ENCODE measurements at regions not wholly inside any gene's neighbourhood (a gene's known extent, or its start where the extent isn't known, plus 50 kb on each side); places are given as distances from the start of the nearest gene placed in this dataset.
A peak's percentile ranks its signal among the peaks of the same experiment; 100 is the strongest.

- Histone ChIP-seq H3K9me3 (no peaks in the 10 kb centered on the region), H3K4me1 (peaks cover 0 to 12% (median 7%) of the 10 kb centered on the region in 3 donors), H3K27me3 (no peaks in the 10 kb centered on the region), H3K27ac (no peak overlapping the region), H3K4me3 (no peak overlapping the region), H3K36me3 (no peaks in the 10 kb centered on the region)
- intact Hi-C loops (cut with DNase I) = no loop called here
- no peak for FAIRE-seq
- 92 to 94% methylated on average over 6 of the region's 6 CpGs for WGBS, 2 donors
- DNase-seq = peak in 1 of 6 donors; percentile 17
- TF ChIP-seq, protein P1, sequence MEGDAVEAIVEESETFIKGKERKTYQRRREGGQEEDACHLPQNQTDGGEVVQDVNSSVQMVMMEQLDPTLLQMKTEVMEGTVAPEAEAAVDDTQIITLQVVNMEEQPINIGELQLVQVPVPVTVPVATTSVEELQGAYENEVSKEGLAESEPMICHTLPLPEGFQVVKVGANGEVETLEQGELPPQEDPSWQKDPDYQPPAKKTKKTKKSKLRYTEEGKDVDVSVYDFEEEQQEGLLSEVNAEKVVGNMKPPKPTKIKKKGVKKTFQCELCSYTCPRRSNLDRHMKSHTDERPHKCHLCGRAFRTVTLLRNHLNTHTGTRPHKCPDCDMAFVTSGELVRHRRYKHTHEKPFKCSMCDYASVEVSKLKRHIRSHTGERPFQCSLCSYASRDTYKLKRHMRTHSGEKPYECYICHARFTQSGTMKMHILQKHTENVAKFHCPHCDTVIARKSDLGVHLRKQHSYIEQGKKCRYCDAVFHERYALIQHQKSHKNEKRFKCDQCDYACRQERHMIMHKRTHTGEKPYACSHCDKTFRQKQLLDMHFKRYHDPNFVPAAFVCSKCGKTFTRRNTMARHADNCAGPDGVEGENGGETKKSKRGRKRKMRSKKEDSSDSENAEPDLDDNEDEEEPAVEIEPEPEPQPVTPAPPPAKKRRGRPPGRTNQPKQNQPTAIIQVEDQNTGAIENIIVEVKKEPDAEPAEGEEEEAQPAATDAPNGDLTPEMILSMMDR (IDR thresholded peaks at IDR 0.05) = no peak
- ATAC-seq = no peak
Measured at GRCh38 chr6:104017410-104018381, 842.0 kb downstream of the HACE1 start.

- FAIRE-seq (no peak), DNase-seq (no peak), ATAC-seq (peak; percentile 64 to 80 (median 72))
- WGBS, 2 donors = 23 to 24% methylated on average over 2 of the region's 2 CpGs
- Histone ChIP-seq H3K27me3 (no peaks in the 10 kb centered on the region), H3K36me3 (no peaks in the 10 kb centered on the region), H3K27ac (no peak overlapping the region), H3K4me1 (peaks cover 0 to 12% (median 7%) of the 10 kb centered on the region in 3 donors), H3K4me3 (no peak overlapping the region), H3K9me3 (no peaks in the 10 kb centered on the region)
- TF ChIP-seq, protein P1 (IDR thresholded peaks at IDR 0.05) = no peak
- intact Hi-C loops (cut with DNase I) = no loop called here
Measured at GRCh38 chr6:104014163-104014959, 845.4 kb downstream of the HACE1 start.

DNA sequence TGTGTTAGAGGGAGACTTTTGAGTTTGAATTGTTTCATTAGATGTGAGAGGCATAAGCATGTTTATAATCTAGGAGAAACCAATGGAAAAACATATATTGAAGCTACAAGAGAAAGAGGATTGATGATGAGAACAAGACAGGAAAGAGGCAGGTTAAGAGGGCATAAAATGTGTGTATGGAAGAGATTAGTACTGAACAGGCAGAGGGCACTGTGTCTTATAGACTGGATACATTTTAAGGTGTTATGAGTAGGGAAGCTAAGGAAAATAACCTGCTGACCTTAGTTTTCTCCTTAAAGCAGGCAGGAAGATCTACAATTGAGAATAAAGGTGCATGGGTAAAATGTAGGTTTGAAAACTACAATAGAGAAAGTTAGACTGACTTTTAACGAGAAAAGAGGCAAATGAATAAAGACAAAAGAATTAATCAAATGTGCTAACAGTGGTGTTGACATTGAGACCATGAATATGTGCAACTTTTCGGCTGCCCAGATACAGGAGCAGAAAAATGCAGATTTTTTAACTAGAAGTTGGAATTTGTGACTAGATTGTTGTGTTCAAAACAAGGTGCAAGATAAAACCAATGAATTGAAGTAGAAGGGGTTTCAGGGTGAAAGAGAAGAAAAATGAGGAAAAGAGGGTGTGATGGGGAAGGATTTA is 846.3 kb downstream of the HACE1 start:
- DNase-seq (no peak), ATAC-seq (no peak), FAIRE-seq (no peak)
- intact Hi-C loops (cut with DNase I) = no loop called here
- no peaks in the 10 kb centered on the region for H3K9me3 ChIP-seq
- 38 to 60% methylated on average over 2 of the region's 2 CpGs for WGBS, 2 donors
- H3K27ac ChIP-seq = no peak overlapping the region
- TF ChIP-seq, protein P1 (IDR thresholded peaks at IDR 0.05) = no peak
- peaks cover 0 to 12% (median 7%) of the 10 kb centered on the region in 3 donors for H3K4me1 ChIP-seq
- H3K27me3 ChIP-seq = no peaks in the 10 kb centered on the region
- no peaks in the 10 kb centered on the region for H3K36me3 ChIP-seq
- no peak overlapping the region for H3K4me3 ChIP-seq

- Histone ChIP-seq H3K36me3 (no peaks in the 10 kb centered on the region), H3K27ac (no peak overlapping the region), H3K27me3 (no peaks in the 10 kb centered on the region), H3K4me3 (no peak overlapping the region), H3K9me3 (no peaks in the 10 kb centered on the region), H3K4me1 (peaks cover 0 to 12% (median 7%) of the 10 kb centered on the region in 3 donors)
- intact Hi-C loops (cut with DNase I) = no loop called here
- TF ChIP-seq, protein P1 (IDR thresholded peaks at IDR 0.05) = no peak
- FAIRE-seq = no peak
- ATAC-seq = no peak
- no peak for DNase-seq
Measured at GRCh38 chr6:104010897-104011296, 848.8 kb downstream of the HACE1 start.

Data from pancreas (tissue), 10 donors.